ENCODE measurements at regions not wholly inside any gene's neighbourhood (a gene's known extent, or its start where the extent isn't known, plus 50 kb on each side); places are given as distances from the start of the nearest gene placed in this dataset.

GRCh38 chr6:33902457-33902853, 98.7 kb upstream of the MLN start:
- H3K27ac ChIP-seq, result no peak overlapping the region
- TF ChIP-seq CTCF (conservative IDR thresholded peaks at IDR 0.05), result no peak

GRCh38 chr6:33901822-33902456, 98.1 kb upstream of the MLN start:
- no peak for TF ChIP-seq CTCF (conservative IDR thresholded peaks at IDR 0.05)
- no peak overlapping the region for H3K27ac ChIP-seq

GRCh38 chr6:33898771-33899170, 95.0 kb upstream of the MLN start:
- TF ChIP-seq CTCF (conservative IDR thresholded peaks at IDR 0.05), result no peak
- no peak overlapping the region for H3K27ac ChIP-seq

GRCh38 chr6:33897189-33897780, 93.5 kb upstream of the MLN start:
- H3K27ac ChIP-seq, result no peak overlapping the region

GRCh38 chr6:33896391-33897188, 92.8 kb upstream of the MLN start:
- H3K27ac ChIP-seq, result no peak overlapping the region
- no peak for TF ChIP-seq CTCF (conservative IDR thresholded peaks at IDR 0.05)

More at GRCh38 chr6:33897189-33897780, 93.5 kb upstream of the MLN start:
- TF ChIP-seq CTCF (conservative IDR thresholded peaks at IDR 0.05), result no peak

- no peak for TF ChIP-seq CTCF (conservative IDR thresholded peaks at IDR 0.05)
- H3K27ac ChIP-seq, result no peak overlapping the region
Measured at GRCh38 chr6:33895988-33896387, 92.2 kb upstream of the MLN start.

- no peak for TF ChIP-seq CTCF (conservative IDR thresholded peaks at IDR 0.05)
- H3K27ac ChIP-seq, result no peak overlapping the region
Measured at GRCh38 chr6:33895296-33895695, 91.5 kb upstream of the MLN start.
